Naive thymus-derived CD8-positive, alpha-beta T cell (primary cell): ENCODE measurements at regions not wholly inside any gene's neighbourhood (a gene's known extent, or its start where the extent isn't known, plus 50 kb on each side); places are given as distances from the start of the nearest gene placed in this dataset.

Experiments used
- ATAC-seq, 2 donors: fragments of 150-1000 bp; cut with Tn5 transposase in 1 of 2; sonication (Bioruptor Pico), chemical (Tn5 transposase) in 1 of 2; 1 replicate in 1 of 2; 2 replicates in 1 of 2; pipeline ENCODE4 v1.10.0; 2021; ENCODE audit warnings: mild to moderate bottlenecking in 2 of 2, moderate library complexity in 2 of 2
- POLR2A ChIA-PET: fragments of 350-600 bp; sonication (Branson Sonifier 250); formaldehyde crosslinking; loops from one replicate; lab custom pipeline; 2021; ENCODE audit warnings: antibody characterized with exemption; lab: Charles Lee
- DNase-seq, 10 donors: peaks; one replicate each; pipeline versions ENCODE4 v3.0.0 to v3.0.0-alpha.2; 2020 to 2022
- H3K27ac Mint-ChIP-seq, 10 donors: one replicate each; pipeline ENCODE4 v1.8.0; 2020 to 2022; ENCODE audit warnings: mild to moderate bottlenecking in 10 of 10, mixed read lengths in 10 of 10, moderate library complexity in 4 of 10, inconsistent platforms in 1 of 10
- H3K27me3 Mint-ChIP-seq, 5 donors: one replicate each; pipeline ENCODE4 v1.8.0; 2021 to 2022; ENCODE audit warnings: mixed read lengths in 5 of 5
- H3K36me3 Mint-ChIP-seq, 3 donors: one replicate each; pipeline ENCODE4 v1.8.0; 2020 to 2022; ENCODE audit warnings: mixed read lengths in 3 of 3, mild to moderate bottlenecking in 2 of 3, inconsistent platforms in 1 of 3
- H3K4me1 Mint-ChIP-seq, 4 donors: one replicate each; pipeline ENCODE4 v1.8.0; 2021 to 2022; ENCODE audit warnings: mixed read lengths in 4 of 4
- H3K4me3 Mint-ChIP-seq, 10 donors: one replicate each; pipeline ENCODE4 v1.8.0; 2020 to 2022; ENCODE audit warnings: mild to moderate bottlenecking in 10 of 10, mixed read lengths in 10 of 10, moderate library complexity in 6 of 10, inconsistent platforms in 1 of 10
- H3K9me3 Mint-ChIP-seq, 9 donors: one replicate each; pipeline ENCODE4 v1.8.0; 2020 to 2022; ENCODE audit warnings: mixed read lengths in 9 of 9, mild to moderate bottlenecking in 3 of 9, inconsistent platforms in 1 of 9, moderate library complexity in 1 of 9

GRCh38 chr14:50045039-50045711 lies 71.2 kb downstream of the VCPKMT start:
- H3K27me3 Mint-ChIP-seq: no peaks in the 10 kb centered on the region
- ATAC-seq (peak; percentile 71 to 82), DNase-seq (peak in 9 of 10 donors; percentile 23 to 83 (median 62))
- H3K4me3 Mint-ChIP-seq: peak overlapping the region; percentile 6 to 87 (median 64)
- H3K27ac Mint-ChIP-seq: peak overlapping the region; percentile 85 to 98 (median 92)
- H3K36me3 Mint-ChIP-seq: peaks cover under 1 to 11% (median 3%) of the 10 kb centered on the region in 3 donors
- peaks cover 49 to 76% (median 76%) of the 10 kb centered on the region in 4 donors for H3K4me1 Mint-ChIP-seq
- POLR2A ChIA-PET: interaction anchor here (0.6 to 5.5 kb wide), 29 partner anchors 9 to 183 kb away, joined by 3 to 86 read pairs (median 6); partner anchors contain the start of genes ARF6 and VCPKMT
- H3K9me3 Mint-ChIP-seq: peaks cover 0 to 4% (median 0%) of the 10 kb centered on the region in 9 donors

- H3K36me3 Mint-ChIP-seq: peaks cover 4 to 16% (median 8%) of the 10 kb centered on the region in 3 donors
Measured at GRCh38 chr14:50045837-50046236, 70.5 kb downstream of the VCPKMT start.

GRCh38 chr14:50047274-50047676 lies 69.1 kb downstream of the VCPKMT start:
- Mint-ChIP-seq H3K4me3 (peak overlapping the region in 1 of 10 donors; percentile 54), H3K36me3 (peaks cover 4 to 19% (median 15%) of the 10 kb centered on the region in 3 donors), H3K4me1 (peaks cover 43 to 64% (median 59%) of the 10 kb centered on the region in 4 donors), H3K9me3 (peaks cover 0 to 4% (median 0%) of the 10 kb centered on the region in 9 donors), H3K27me3 (no peaks in the 10 kb centered on the region), H3K27ac (peak overlapping the region; percentile 35 to 98 (median 88))
- no peak for ATAC-seq
- POLR2A ChIA-PET: interaction anchor here (0.7 to 5.5 kb wide), 5 partner anchors 9 to 50 kb away, joined by 3 to 86 read pairs (median 4); no protein-coding TSS in a partner anchor
- DNase-seq: no peak

More at GRCh38 chr14:50045837-50046236, 70.5 kb downstream of the VCPKMT start:
- Mint-ChIP-seq H3K9me3 (peaks cover 0 to 4% (median 0%) of the 10 kb centered on the region in 9 donors), H3K27ac (peak overlapping the region; percentile 85 to 98 (median 92)), H3K4me1 (peaks cover 48 to 74% (median 69%) of the 10 kb centered on the region in 4 donors), H3K27me3 (no peaks in the 10 kb centered on the region), H3K4me3 (peak overlapping the region; percentile 6 to 87 (median 64))
- no peak for DNase-seq
- POLR2A ChIA-PET: interaction anchor here (0.6 to 5.5 kb wide), 17 partner anchors 10 to 178 kb away, joined by 3 to 86 read pairs (median 7); partner anchors contain the start of genes ARF6 and VCPKMT
- ATAC-seq: no peak

- H3K27me3 Mint-ChIP-seq: no peaks in the 10 kb centered on the region
- peaks cover 4 to 21% (median 19%) of the 10 kb centered on the region in 3 donors for H3K36me3 Mint-ChIP-seq
- H3K4me3 Mint-ChIP-seq: no peak overlapping the region
- no peak for DNase-seq
- peaks cover 0 to 4% (median 0%) of the 10 kb centered on the region in 9 donors for H3K9me3 Mint-ChIP-seq
- ATAC-seq: no peak
- POLR2A ChIA-PET: interaction anchor here (1.6 to 2.5 kb wide), 2 partner anchors 8 to 13 kb away, joined by 4 to 9 read pairs; no protein-coding TSS in a partner anchor
- H3K4me1 Mint-ChIP-seq: peaks cover 42 to 59% (median 49%) of the 10 kb centered on the region in 4 donors
- peak overlapping the region; percentile 29 to 98 (median 70) for H3K27ac Mint-ChIP-seq
Measured at GRCh38 chr14:50049093-50049492, 67.3 kb downstream of the VCPKMT start.

GRCh38 chr14:50049703-50050570 lies 66.4 kb downstream of the VCPKMT start:
- Mint-ChIP-seq H3K36me3 (peaks cover 4 to 21% (median 19%) of the 10 kb centered on the region in 3 donors), H3K27me3 (no peaks in the 10 kb centered on the region), H3K4me3 (no peak overlapping the region), H3K27ac (peak overlapping the region; percentile 20 to 98 (median 47)), H3K4me1 (peaks cover 35 to 54% (median 41%) of the 10 kb centered on the region in 4 donors), H3K9me3 (peaks cover 0 to 4% (median 0%) of the 10 kb centered on the region in 9 donors)
- POLR2A ChIA-PET: interaction anchor here (0.6 to 2.5 kb wide), 4 partner anchors 9 to 184 kb away, joined by 3 to 9 read pairs (median 4); no protein-coding TSS in a partner anchor
- ATAC-seq: no peak
- no peak for DNase-seq

GRCh38 chr14:50051106-50051505 lies 65.3 kb downstream of the VCPKMT start:
- ATAC-seq (no peak), DNase-seq (no peak)
- Mint-ChIP-seq H3K36me3 (peaks cover 4 to 22% (median 11%) of the 10 kb centered on the region in 3 donors), H3K4me3 (no peak overlapping the region), H3K27ac (peak overlapping the region in 4 of 10 donors; percentile 0 to 98 (median 79)), H3K4me1 (peaks cover 29 to 49% (median 33%) of the 10 kb centered on the region in 4 donors), H3K9me3 (no peaks in the 10 kb centered on the region), H3K27me3 (no peaks in the 10 kb centered on the region)
- POLR2A ChIA-PET: interaction anchor here (2.5 kb wide), 1 partner anchor 11 kb away, joined by 9 read pairs; no protein-coding TSS in a partner anchor

GRCh38 chr14:50051706-50052105 lies 64.7 kb downstream of the VCPKMT start:
- Mint-ChIP-seq H3K27ac (peak overlapping the region in 4 of 10 donors; percentile 2 to 98 (median 40)), H3K9me3 (no peaks in the 10 kb centered on the region), H3K27me3 (no peaks in the 10 kb centered on the region), H3K4me1 (peaks cover 29 to 49% (median 33%) of the 10 kb centered on the region in 4 donors), H3K36me3 (peaks cover 4 to 25% (median 11%) of the 10 kb centered on the region in 3 donors), H3K4me3 (no peak overlapping the region)
- no peak for ATAC-seq
- no peak for DNase-seq
- POLR2A ChIA-PET: no interaction called here

- Mint-ChIP-seq H3K4me3 (no peak overlapping the region), H3K36me3 (peaks cover 4 to 25% (median 11%) of the 10 kb centered on the region in 3 donors), H3K9me3 (no peaks in the 10 kb centered on the region), H3K27me3 (no peaks in the 10 kb centered on the region), H3K4me1 (peaks cover 30 to 52% (median 32%) of the 10 kb centered on the region in 4 donors), H3K27ac (peak overlapping the region in 3 of 10 donors; percentile 12 to 63 (median 46))
- no peak for ATAC-seq
- no peak for DNase-seq
- POLR2A ChIA-PET: interaction anchor here (1.2 to 1.5 kb wide), 2 partner anchors 28 to 190 kb away, joined by 4 read pairs; no protein-coding TSS in a partner anchor
Measured at GRCh38 chr14:50052517-50052916, 63.9 kb downstream of the VCPKMT start.

- H3K36me3 Mint-ChIP-seq: peaks cover 4 to 25% (median 11%) of the 10 kb centered on the region in 3 donors
- no peaks in the 10 kb centered on the region for H3K9me3 Mint-ChIP-seq
- POLR2A ChIA-PET: interaction anchor here (0.9 kb wide), 1 partner anchor 9 kb away, joined by 4 read pairs; no protein-coding TSS in a partner anchor
- peaks cover 28 to 53% (median 31%) of the 10 kb centered on the region in 4 donors for H3K4me1 Mint-ChIP-seq
- ATAC-seq (no peak), DNase-seq (no peak)
- H3K27me3 Mint-ChIP-seq: no peaks in the 10 kb centered on the region
- H3K4me3 Mint-ChIP-seq: no peak overlapping the region
- peak overlapping the region in 6 of 10 donors; percentile 5 to 80 (median 57) for H3K27ac Mint-ChIP-seq
Measured at GRCh38 chr14:50053935-50054334, 62.4 kb downstream of the VCPKMT start.

GRCh38 chr14:50055461-50056228 lies 60.7 kb downstream of the VCPKMT start:
- peak overlapping the region in 6 of 10 donors; percentile 4 to 81 (median 33) for H3K27ac Mint-ChIP-seq
- peak in 1 of 2 donors; percentile 35 for ATAC-seq
- H3K4me3 Mint-ChIP-seq: no peak overlapping the region
- H3K36me3 Mint-ChIP-seq: peaks cover 0 to 19% (median 3%) of the 10 kb centered on the region in 3 donors
- POLR2A ChIA-PET: interaction anchor here (1.0 to 1.6 kb wide), 3 partner anchors 10 to 54 kb away, joined by 3 to 6 read pairs (median 5); no protein-coding TSS in a partner anchor
- H3K4me1 Mint-ChIP-seq: peaks cover 22 to 56% (median 35%) of the 10 kb centered on the region in 4 donors
- DNase-seq: no peak
- no peaks in the 10 kb centered on the region for H3K27me3 Mint-ChIP-seq
- H3K9me3 Mint-ChIP-seq: no peaks in the 10 kb centered on the region

GRCh38 chr14:50056435-50056834 lies 59.9 kb downstream of the VCPKMT start:
- H3K4me3 Mint-ChIP-seq: no peak overlapping the region
- DNase-seq (no peak), ATAC-seq (no peak)
- POLR2A ChIA-PET: interaction anchor here (0.5 to 2.2 kb wide), 4 partner anchors 11 to 193 kb away, joined by 3 to 7 read pairs (median 6); no protein-coding TSS in a partner anchor
- H3K27me3 Mint-ChIP-seq: no peaks in the 10 kb centered on the region
- peak overlapping the region in 7 of 10 donors; percentile 34 to 98 (median 72) for H3K27ac Mint-ChIP-seq
- H3K9me3 Mint-ChIP-seq: no peaks in the 10 kb centered on the region
- H3K36me3 Mint-ChIP-seq: peaks cover 0 to 19% (median 0%) of the 10 kb centered on the region in 3 donors
- H3K4me1 Mint-ChIP-seq: peaks cover 23 to 63% (median 43%) of the 10 kb centered on the region in 4 donors
